ENCODE measurements at regions not wholly inside any gene's neighbourhood (a gene's known extent, or its start where the extent isn't known, plus 50 kb on each side); places are given as distances from the start of the nearest gene placed in this dataset.

- no peak for DNase-seq (ENCODE audit: low spot score)
Observed at GRCh38 chr5:57783693-57784092, 301.1 kb upstream of the ACTBL2 start.

GRCh38 chr5:57780961-57781325 lies 298.3 kb upstream of the ACTBL2 start:
- no peak for DNase-seq (ENCODE audit: low spot score)

- DNase-seq (ENCODE audit: low spot score): no peak
Observed at GRCh38 chr5:57780306-57780960, 297.8 kb upstream of the ACTBL2 start.

- DNase-seq (ENCODE audit: low spot score): peak; percentile 72
Observed at GRCh38 chr5:57779383-57780223, 297.0 kb upstream of the ACTBL2 start.

- DNase-seq (ENCODE audit: low spot score): no peak
Observed at GRCh38 chr5:57778501-57779091, 296.0 kb upstream of the ACTBL2 start.

- DNase-seq (ENCODE audit: low spot score): no peak
Observed at GRCh38 chr5:57777174-57777581, 294.6 kb upstream of the ACTBL2 start.

GRCh38 chr5:57776035-57776434 lies 293.4 kb upstream of the ACTBL2 start:
- no peak for DNase-seq (ENCODE audit: low spot score)

- peak; percentile 11 for DNase-seq (ENCODE audit: low spot score)
Observed at GRCh38 chr5:57774439-57774838, 291.8 kb upstream of the ACTBL2 start.

GRCh38 chr5:57772512-57772911 lies 289.9 kb upstream of the ACTBL2 start:
- peak; percentile 47 for DNase-seq (ENCODE audit: low spot score)

GRCh38 chr5:57770039-57770438 lies 287.4 kb upstream of the ACTBL2 start:
- no peak for DNase-seq (ENCODE audit: low spot score)

GRCh38 chr5:57768745-57769144 lies 286.1 kb upstream of the ACTBL2 start:
- DNase-seq (ENCODE audit: low spot score): no peak

- no peak for DNase-seq (ENCODE audit: low spot score)
Observed at GRCh38 chr5:57764479-57765089, 282.0 kb upstream of the ACTBL2 start.

- DNase-seq (ENCODE audit: low spot score): no peak
Observed at GRCh38 chr5:57761513-57761912, 278.9 kb upstream of the ACTBL2 start.

- no peak for DNase-seq (ENCODE audit: low spot score)
Observed at GRCh38 chr5:57754616-57755015, 272.0 kb upstream of the ACTBL2 start.

- DNase-seq (ENCODE audit: low spot score): no peak
Observed at GRCh38 chr5:57753446-57753845, 270.8 kb upstream of the ACTBL2 start.

GRCh38 chr5:57751710-57752109 lies 269.1 kb upstream of the ACTBL2 start:
- no peak for DNase-seq (ENCODE audit: low spot score)

GRCh38 chr5:57750891-57751290 lies 268.3 kb upstream of the ACTBL2 start:
- DNase-seq (ENCODE audit: low spot score): no peak

- no peak for DNase-seq (ENCODE audit: low spot score)
Observed at GRCh38 chr5:57750282-57750681, 267.7 kb upstream of the ACTBL2 start.

GRCh38 chr5:57749396-57749795 lies 266.8 kb upstream of the ACTBL2 start:
- DNase-seq (ENCODE audit: low spot score): no peak

- DNase-seq (ENCODE audit: low spot score): no peak
Observed at GRCh38 chr5:57745700-57746651, 263.4 kb upstream of the ACTBL2 start.

- DNase-seq (ENCODE audit: low spot score): no peak
Observed at GRCh38 chr5:57745029-57745428, 262.4 kb upstream of the ACTBL2 start.

- DNase-seq (ENCODE audit: low spot score): no peak
Observed at GRCh38 chr5:57741336-57741735, 258.7 kb upstream of the ACTBL2 start.

All from SW480 (cell line).